Hepatocyte (in vitro differentiated cells): ENCODE measurements at regions not wholly inside any gene's neighbourhood (a gene's known extent, or its start where the extent isn't known, plus 50 kb on each side); places are given as distances from the start of the nearest gene placed in this dataset.

Experiments used
- DNase-seq: peaks from one replicate; pipeline ENCODE4 v3.0.0-alpha.2; 2016; ENCODE audit warnings: low spot score
- H2AFZ ChIP-seq: fragments of 200-600 bp; sonication (generic); 2 replicates; pipeline ENCODE4 v1.6.0; 2016; ENCODE audit warnings: antibody characterized with exemption, mild to moderate bottlenecking
- H3K27ac ChIP-seq: fragments of 200-600 bp; sonication (generic); 2 replicates; pipeline ENCODE4 v1.5.1; 2016; ENCODE audit warnings: mild to moderate bottlenecking
- H3K27me3 ChIP-seq: fragments of 200-600 bp; sonication (generic); 2 replicates; pipeline ENCODE4 v1.6.1; 2016
- H3K36me3 ChIP-seq: fragments of 200-600 bp; sonication (generic); replicated peaks from 2 replicates; pipeline ENCODE4 v1.5.1; 2016; ENCODE audit warnings: low read depth; ENCODE audit not compliant: insufficient read depth
- H3K4me1 ChIP-seq: fragments of 200-600 bp; sonication (generic); 2 replicates; pipeline ENCODE4 v1.5.1; 2016; ENCODE audit warnings: mild to moderate bottlenecking, moderate library complexity; ENCODE audit not compliant: insufficient read depth
- H3K4me2 ChIP-seq: fragments of 200-600 bp; sonication (generic); 2 replicates; pipeline ENCODE4 v1.6.0; 2016
- H3K4me3 ChIP-seq: fragments of 200-600 bp; sonication (generic); 2 replicates; pipeline ENCODE4 v1.5.1; 2016; ENCODE audit warnings: mild to moderate bottlenecking
- H3K79me2 ChIP-seq: fragments of 200-600 bp; sonication (generic); 2 replicates; pipeline ENCODE4 v1.6.0; 2017; ENCODE audit warnings: mild to moderate bottlenecking
- H3K9me2 ChIP-seq: fragments of 200-600 bp; sonication (generic); replicated peaks from 2 replicates; pipeline ENCODE4 v1.6.0; 2017; ENCODE audit warnings: mild to moderate bottlenecking; ENCODE audit not compliant: insufficient read depth
- H3K9me3 ChIP-seq: fragments of 200-600 bp; sonication (generic); 2 replicates; pipeline ENCODE4 v1.5.1; 2016; ENCODE audit warnings: low read depth, mild to moderate bottlenecking
- H4K20me1 ChIP-seq: fragments of 200-600 bp; sonication (generic); 2 replicates; pipeline ENCODE4 v1.6.0; 2016; ENCODE audit warnings: mild to moderate bottlenecking; ENCODE audit not compliant: insufficient read depth, poor library complexity, severe bottlenecking
- CTCF ChIP-seq: fragments of 200-600 bp; sonication (generic); IDR thresholded peaks from 2 replicates; pipeline ENCODE4 v1.5.1; 2016; ENCODE audit warnings: antibody characterized with exemption, mild to moderate bottlenecking; ENCODE audit not compliant: poor library complexity
- EZH2 ChIP-seq: fragments of 200-600 bp; sonication (generic); IDR thresholded peaks from 2 replicates; pipeline ENCODE4 v1.6.1; 2016; ENCODE audit warnings: antibody characterized with exemption, mild to moderate bottlenecking, borderline replicate concordance
- EZH2phosphoT487 ChIP-seq: fragments of 200-600 bp; sonication (generic); IDR thresholded peaks from one replicate; pipeline ENCODE4 v1.6.1; 2018; ENCODE audit warnings: antibody characterized with exemption, mild to moderate bottlenecking, low read depth, moderate library complexity; ENCODE audit not compliant: unreplicated experiment, severe bottlenecking
- WGBS: methylation state at CpG from one replicate; pipeline ENCODE4 v1.1.6; 2016; ENCODE audit warnings: low lambda C conversion rate; ENCODE audit errors: missing lambda C conversion rate; 5-methylcytosine and 5-hydroxymethylcytosine counted together

- DNase-seq = no peak
- no peak overlapping the region for H2AFZ ChIP-seq
- H3K79me2 ChIP-seq = no peaks in the 10 kb centered on the region
- no peak overlapping the region for H3K4me3 ChIP-seq
- H3K9me2 ChIP-seq = no peaks in the 10 kb centered on the region
- no peak overlapping the region for H3K4me2 ChIP-seq
- TF ChIP-seq EZH2 (no peak), CTCF (no peak), EZH2phosphoT487 (no peak)
- H3K9me3 ChIP-seq = no peaks in the 10 kb centered on the region
- no peaks in the 10 kb centered on the region for H3K27me3 ChIP-seq
- 68% methylated on average over 2 of the region's 2 CpGs for WGBS
- H3K36me3 ChIP-seq = no peaks in the 10 kb centered on the region
- H4K20me1 ChIP-seq = no peaks in the 10 kb centered on the region
- no peak overlapping the region for H3K27ac ChIP-seq
- no peaks in the 10 kb centered on the region for H3K4me1 ChIP-seq
Observed at GRCh38 chr1:56052041-56052440, 527.3 kb downstream of the PLPP3 start.

- 86% methylated on average over 2 of the region's 2 CpGs for WGBS
Observed at GRCh38 chr1:56050911-56051310, 528.5 kb downstream of the PLPP3 start.

GRCh38 chr1:56045477-56045876 is 533.9 kb downstream of the PLPP3 start:
- WGBS = 100% methylated on average over 1 of the region's 1 CpG
- H3K79me2 ChIP-seq = no peaks in the 10 kb centered on the region

More at GRCh38 chr1:56050911-56051310, 528.5 kb downstream of the PLPP3 start:
- Histone ChIP-seq H3K4me3 (no peak overlapping the region), H4K20me1 (no peaks in the 10 kb centered on the region), H3K79me2 (no peaks in the 10 kb centered on the region), H3K9me2 (no peaks in the 10 kb centered on the region), H3K27me3 (no peaks in the 10 kb centered on the region), H3K4me2 (no peak overlapping the region), H3K4me1 (no peaks in the 10 kb centered on the region), H3K27ac (no peak overlapping the region), H3K36me3 (no peaks in the 10 kb centered on the region), H2AFZ (no peak overlapping the region), H3K9me3 (no peaks in the 10 kb centered on the region)
- no peak for DNase-seq
- no peak for TF ChIP-seq CTCF
- no peak for TF ChIP-seq EZH2
- no peak for TF ChIP-seq EZH2phosphoT487

More at GRCh38 chr1:56045477-56045876, 533.9 kb downstream of the PLPP3 start:
- Histone ChIP-seq H4K20me1 (no peaks in the 10 kb centered on the region), H2AFZ (no peak overlapping the region), H3K27ac (no peak overlapping the region), H3K4me2 (no peak overlapping the region), H3K9me3 (no peaks in the 10 kb centered on the region), H3K36me3 (no peaks in the 10 kb centered on the region), H3K9me2 (no peaks in the 10 kb centered on the region), H3K27me3 (no peaks in the 10 kb centered on the region), H3K4me3 (no peak overlapping the region), H3K4me1 (no peaks in the 10 kb centered on the region)
- TF ChIP-seq EZH2phosphoT487 (no peak), EZH2 (no peak), CTCF (no peak)
- DNase-seq = no peak
